ENCODE measurements at regions not wholly inside any gene's neighbourhood (a gene's known extent, or its start where the extent isn't known, plus 50 kb on each side); places are given as distances from the start of the nearest gene placed in this dataset.

DNA sequence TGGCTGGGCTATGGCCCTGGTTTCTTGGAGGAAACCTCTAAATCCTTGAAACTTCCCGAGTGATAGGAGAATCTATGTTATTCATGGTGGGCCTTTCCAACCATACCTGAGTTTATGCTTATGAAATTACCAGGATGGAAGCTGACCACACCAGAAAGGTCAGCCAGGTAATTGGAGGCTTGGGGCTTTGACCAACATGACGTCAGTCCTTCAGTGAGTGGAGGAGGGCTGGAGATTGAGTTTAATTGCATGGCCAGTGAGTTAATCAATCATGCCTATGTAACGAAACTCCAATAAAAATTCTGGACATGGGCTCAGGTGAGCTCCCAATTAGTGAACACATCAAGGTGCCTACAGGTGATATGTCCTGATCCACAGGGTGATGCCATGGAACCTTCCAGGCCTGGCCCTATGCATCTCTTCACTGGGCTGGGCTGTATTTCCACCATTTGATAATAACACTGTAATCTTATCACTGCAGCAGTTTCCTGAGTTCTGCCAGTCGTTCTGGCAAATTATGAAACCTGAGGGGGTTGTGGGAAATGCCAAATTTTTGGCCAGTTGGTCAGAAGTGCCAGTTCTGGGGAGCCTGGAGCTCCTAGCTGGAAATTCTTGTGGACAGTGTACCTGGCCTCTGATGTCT lies 106.5 kb downstream of the CDH26 start:
- no peak for DNase-seq (ENCODE audit: low read depth)

DNA sequence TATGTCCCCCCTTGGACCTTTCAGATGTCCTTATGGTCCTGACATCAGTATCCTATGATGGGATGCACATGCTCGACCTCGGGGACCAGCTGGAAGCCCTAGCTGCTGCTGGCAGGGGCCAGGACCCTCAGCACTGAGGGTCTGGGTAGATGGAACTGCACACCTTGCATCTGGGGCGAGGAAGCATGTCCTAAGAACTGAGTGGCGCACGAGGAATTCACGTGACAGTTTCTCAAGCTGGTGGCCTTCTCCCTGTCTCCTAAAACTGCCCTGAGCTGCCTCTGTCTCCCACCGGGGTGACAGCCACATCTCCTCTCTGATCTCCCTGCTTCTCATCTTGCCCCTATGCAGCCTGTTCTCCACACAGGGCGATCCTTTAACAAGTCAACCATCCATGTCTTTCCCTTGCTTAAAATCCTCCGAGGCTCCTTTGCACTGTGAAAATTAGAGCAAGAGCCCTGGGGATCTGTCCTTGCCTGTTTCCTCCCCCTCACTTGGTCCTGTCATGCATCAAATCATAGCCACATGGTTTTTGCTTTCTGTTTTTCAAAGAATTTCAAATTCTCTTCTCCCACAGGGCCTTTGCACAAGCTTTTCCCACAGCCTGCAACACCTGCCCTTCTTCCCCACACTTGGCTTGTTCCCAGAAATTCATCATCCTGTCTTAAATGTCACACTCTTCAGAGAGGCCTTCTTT lies 107.7 kb downstream of the CDH26 start:
- DNase-seq (ENCODE audit: low read depth), result no peak

DNA sequence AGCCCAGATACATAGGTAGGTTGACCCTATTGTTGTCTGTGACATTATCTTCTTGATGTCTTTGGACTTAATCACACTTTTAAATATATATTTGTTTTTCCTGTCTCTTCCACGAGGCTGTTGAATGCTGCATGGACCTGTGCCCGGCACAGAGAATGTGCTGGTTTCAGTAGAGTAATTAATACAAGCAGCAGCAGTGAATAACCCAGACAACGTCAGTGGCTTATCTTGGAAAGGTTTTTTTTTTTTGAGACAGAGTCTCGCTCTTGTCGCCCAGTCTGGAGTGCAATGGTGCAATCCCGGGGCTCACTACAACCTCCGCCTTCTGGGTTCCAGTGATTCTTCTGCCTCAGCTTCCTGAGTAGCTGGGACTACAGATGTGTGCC lies 108.2 kb downstream of the CDH26 start:
- DNase-seq (ENCODE audit: low read depth), result no peak

DNA sequence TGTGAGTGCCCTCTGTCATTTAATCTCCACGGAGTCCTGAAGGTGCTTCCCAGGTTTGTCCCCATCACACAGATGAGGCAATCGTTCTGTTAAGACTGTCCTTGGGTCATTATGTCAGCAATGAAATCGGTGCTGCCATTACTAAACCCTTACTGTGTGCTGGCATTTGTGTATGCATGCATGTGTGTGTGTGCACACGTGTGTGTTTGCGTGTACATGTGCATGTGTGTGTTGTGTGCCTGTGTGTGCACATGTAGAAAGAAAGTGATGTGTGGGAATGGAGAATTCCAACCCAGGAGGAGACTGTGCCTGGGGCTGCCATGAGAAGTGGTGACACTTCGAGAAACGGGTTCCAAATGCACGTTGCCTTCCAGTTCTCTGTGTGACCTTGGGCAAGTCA lies 110.3 kb downstream of the CDH26 start:
- DNase-seq (ENCODE audit: low read depth), result no peak

DNA sequence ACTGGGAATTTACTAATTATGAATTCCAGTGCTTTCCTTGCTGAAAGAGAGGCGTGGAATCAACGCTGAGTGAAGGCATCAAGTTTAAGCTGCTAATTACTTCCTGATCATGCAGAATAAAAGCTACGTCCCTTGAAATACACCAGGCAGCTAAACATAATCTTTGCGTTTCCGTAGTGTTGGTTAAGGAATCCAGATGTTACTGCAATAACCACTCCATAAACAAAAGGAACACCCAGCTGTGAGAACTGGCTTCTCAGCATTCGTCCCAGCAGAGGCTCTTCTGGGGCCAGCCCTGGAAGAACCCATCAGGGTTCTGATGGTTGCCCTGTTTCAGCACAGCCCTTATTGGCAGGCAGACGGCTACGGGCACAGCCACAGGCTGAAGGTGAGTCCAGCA lies 111.4 kb downstream of the CDH26 start:
- DNase-seq (ENCODE audit: low read depth), result no peak

DNA sequence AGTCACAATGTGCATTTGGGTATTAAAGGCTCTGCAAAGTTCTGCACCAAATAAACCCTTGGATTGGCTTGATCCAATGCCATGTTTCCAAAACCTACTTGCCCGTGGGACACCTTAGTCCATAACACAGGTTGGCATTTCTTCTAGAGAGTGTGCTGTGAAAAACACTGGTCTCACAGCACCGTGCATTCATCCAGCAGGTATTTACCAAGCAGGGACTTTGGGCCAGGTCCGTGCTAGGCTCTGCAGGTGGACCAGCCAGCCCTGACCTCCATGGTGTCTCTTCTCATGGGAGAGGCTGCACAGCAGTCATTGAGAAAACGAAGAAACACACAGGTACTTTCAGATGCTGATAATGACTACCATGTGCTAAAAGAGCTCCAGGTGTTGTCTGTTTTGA lies 112.6 kb downstream of the CDH26 start:
- no peak for DNase-seq (ENCODE audit: low read depth)

- DNase-seq (ENCODE audit: low read depth), result peak; percentile 21
Observed at GRCh38 chr20:60071965-60072364, 113.7 kb downstream of the CDH26 start.

GRCh38 chr20:60073086-60073485 lies 114.9 kb downstream of the CDH26 start:
- DNase-seq (ENCODE audit: low read depth), result no peak

DNA sequence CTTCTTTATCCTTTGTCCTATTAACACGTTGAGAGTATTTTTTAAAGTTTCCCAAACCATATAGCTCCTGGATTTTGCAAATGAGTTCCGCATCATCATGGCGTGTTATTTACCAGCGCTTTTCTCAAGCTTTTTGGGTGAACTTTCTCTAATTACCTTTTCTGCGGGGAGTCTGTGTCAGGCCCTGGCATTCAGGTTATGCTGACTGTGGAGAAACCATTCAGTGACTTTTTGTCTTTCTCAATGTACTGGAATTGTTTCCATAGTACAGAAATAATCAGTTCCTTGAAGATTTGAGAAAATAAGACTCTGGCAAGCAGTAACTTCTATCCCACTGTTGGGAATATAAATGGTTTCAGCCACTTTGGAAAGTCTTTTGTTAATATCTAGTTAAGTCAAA lies 115.3 kb downstream of the CDH26 start:
- DNase-seq (ENCODE audit: low read depth), result no peak

DNA sequence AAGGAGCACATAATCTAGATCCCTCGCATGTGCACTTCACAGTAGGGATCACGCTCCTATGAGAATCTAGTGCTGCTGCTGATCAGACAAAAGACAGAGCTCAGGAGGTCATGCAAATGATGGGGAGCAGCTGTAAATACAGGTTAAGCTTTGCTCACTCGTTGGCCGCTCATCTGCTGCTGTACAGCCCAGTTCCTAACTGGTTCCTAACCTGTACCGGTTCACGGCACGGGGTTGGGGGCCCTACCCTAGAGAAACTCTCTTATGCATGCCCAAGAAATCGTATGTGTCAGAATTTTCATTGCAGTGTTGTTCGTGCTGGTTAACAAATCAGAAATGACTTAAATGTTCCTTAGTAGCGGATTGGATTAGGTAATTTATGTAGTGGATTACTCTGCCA lies 116.1 kb downstream of the CDH26 start:
- no peak for DNase-seq (ENCODE audit: low read depth)

- no peak for DNase-seq (ENCODE audit: low read depth)
Observed at GRCh38 chr20:60078351-60079250, 120.4 kb downstream of the CDH26 start.

- no peak for DNase-seq (ENCODE audit: low read depth)
Observed at GRCh38 chr20:60080401-60080800, 122.2 kb downstream of the CDH26 start.

DNA sequence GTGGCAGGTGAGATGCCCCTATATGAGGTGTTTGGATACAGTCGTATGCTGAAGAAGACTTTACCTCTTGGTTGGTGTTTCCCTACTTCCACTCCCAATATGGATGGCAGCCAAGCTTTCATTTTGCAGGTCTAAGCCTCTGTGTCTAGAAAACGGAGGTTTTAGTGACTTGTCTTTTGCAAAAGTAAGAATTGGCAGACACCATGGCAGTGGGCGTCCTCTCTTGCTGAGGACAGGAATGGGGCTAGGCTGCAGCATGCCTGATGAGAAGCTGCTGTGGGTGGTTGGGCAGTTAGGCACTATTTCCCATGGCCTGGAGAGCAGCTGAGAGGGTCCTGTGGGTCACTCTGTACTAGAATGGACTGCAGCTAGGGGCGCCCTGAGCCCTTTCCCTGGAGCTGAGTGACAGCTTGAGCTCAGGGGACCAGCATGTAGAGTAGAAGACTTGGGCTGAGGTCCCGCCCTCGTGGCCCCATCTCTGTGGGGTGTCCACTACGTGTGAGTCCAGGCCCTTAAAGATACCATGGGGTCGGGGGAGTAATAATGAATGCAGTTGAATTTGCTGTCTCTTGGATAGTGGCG lies 127.4 kb downstream of the CDH26 start:
- DNase-seq (ENCODE audit: low read depth), result no peak

DNA sequence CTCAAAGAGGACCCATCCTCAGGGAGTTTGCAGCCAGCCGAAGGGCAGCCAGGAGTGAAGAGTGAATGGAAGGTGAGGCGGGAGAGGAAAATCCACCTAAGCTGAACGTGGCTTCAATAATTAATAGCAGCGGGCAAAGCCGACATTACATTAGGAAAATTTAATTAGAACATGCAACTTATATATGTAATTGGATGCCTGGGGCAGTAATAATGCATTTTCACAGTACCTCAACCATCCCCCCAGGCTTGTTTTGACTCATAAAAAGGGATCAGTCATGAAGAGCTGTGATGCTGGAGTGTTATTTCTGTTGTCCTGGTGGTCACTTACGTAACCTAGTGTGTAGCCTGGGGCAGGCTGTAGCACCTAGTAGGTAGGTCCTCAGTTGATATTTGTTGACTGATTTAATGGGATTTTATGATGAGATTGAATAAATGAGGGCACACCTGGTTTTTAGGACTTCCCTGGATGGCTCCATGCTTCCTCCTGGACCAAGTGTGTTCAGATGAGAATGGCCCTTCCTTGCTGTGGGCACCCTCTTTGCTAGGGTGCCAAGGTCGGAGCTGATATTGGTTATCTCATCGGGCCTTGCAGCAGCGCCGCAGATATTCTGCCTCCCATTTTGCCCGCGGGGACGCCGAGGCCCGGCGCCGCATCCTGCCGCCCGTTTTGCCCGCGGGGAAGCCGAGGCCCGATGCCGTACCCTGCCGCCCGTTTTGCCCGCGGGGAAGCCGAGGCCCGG lies 128.8 kb downstream of the CDH26 start:
- peak; percentile 25 for DNase-seq (ENCODE audit: low read depth)

DNA sequence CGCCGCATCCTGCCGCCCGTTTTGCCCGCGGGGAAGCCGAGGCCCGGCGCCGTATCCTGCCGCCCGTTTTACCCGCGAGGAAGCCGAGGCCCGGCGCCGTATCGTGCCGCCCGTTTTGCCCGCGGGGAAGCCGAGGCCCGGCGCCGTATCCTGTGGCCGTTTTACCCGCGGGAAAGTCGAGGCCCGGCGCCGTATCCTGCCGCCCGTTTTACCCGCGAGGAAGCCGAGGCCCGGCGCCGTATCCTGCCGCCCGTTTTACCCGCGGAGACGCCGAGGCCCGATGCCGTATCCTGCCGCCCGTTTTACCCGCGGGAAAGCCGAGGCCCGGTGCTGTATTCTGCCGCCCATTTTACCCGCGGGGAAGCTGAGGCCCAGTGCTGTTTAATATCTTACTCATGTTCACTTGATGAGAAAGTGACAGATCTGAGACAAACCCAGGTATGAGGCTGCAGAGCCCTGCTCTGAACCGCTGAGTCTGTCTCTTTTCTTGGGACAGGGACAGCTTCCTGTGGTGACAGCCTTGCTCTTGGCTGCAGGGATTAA lies 129.4 kb downstream of the CDH26 start:
- no peak for DNase-seq (ENCODE audit: low read depth)

DNA sequence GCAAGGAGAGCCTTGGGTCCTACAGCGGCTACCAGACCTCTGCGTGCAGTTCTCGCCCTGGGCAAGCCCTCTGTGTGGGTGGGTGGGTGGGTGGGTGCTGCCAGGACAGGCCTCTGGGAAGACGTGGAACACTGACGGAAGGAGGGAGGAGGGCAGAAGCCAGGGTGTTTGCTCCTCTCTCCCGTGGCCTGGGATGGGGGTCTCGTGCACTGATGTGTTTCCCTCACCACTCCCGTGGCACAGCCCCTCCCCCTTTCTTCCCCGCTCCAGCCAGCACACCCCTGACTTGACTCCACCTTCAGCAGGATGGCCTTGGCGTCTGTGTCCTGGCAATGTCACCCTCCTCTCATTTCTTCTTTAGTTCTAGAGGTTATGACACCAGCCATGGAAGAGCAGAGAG lies 130.0 kb downstream of the CDH26 start:
- no peak for DNase-seq (ENCODE audit: low read depth)

DNA sequence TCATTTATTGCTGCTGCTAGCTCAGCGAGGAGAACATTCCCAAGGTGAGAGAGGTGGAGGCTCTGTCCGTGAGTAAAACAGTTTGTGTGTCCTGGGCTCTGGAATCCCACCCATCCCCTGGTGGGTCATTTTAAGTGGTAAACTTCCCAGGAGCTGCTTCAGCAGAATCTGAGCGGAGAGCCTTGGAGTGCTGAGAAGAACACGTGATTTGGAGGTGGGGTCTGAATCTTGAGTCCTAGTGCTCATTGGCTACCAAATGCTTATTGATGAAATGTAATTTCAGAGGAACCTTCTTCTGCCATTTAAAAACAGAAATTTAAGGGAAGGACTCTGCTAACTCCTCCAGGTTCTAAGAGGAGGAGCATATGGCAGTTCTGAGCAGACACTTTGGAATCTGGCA lies 132.4 kb downstream of the CDH26 start:
- no peak for DNase-seq (ENCODE audit: low read depth)

DNA sequence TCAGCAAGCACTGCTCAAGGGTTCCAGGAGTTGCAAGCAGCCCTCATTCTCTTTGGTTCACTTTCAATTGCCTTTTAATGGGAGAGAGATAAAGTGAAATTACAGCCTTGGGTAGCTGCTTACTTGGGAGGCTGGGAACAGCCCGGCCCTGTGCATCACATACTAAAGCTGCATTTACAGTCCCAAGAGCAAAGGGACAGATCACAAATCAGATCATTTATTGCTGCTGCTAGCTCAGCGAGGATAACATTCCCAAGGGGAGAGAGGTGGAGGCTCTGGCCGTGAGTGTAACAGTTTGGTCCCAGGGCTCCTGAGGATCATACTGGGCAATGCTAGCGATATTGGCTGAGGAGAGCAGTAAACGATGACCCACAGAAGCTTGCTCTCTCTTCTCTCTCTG lies 133.1 kb downstream of the CDH26 start:
- DNase-seq (ENCODE audit: low read depth), result no peak

DNA sequence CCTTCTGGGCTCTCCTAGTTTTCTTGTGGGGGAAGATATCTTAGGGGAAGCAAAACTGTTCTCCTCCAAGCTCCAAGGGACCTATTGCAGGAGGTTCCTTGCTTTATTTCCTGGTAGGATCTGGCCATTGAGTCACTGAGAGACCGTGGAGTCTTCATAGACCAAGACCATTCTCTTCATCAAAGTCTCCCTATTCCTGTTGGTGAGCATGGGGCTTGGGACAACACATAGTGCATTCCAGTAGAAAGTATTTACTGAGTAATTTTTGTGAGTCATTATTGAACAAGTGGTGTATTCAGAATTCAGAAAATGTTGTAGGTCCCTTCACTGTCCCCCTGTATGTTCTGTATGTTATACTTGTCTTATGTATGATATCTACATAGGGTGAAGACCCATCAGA lies 133.6 kb downstream of the CDH26 start:
- DNase-seq (ENCODE audit: low read depth), result no peak

DNA sequence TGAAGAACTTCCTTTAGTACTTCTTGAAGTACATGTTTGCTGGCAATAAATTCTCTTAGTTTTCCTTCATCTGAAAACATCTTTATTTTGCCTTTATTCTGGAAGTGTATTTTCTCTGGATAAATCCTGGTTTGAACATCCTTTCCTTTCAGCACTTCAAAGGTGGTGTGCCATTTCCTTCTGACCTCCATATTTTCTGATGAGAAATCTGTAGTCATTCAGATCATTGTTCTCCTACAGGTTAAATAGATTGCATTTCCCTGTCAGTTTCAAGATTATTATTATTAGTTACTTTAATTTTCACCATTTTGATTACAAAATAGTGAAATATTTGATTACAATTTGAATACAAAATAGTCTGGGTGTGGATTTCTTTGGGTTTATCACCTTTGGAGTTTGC lies 134.5 kb downstream of the CDH26 start:
- no peak for DNase-seq (ENCODE audit: low read depth)

- no peak for DNase-seq (ENCODE audit: low read depth)
Observed at GRCh38 chr20:60095456-60095855, 137.2 kb downstream of the CDH26 start.

DNA sequence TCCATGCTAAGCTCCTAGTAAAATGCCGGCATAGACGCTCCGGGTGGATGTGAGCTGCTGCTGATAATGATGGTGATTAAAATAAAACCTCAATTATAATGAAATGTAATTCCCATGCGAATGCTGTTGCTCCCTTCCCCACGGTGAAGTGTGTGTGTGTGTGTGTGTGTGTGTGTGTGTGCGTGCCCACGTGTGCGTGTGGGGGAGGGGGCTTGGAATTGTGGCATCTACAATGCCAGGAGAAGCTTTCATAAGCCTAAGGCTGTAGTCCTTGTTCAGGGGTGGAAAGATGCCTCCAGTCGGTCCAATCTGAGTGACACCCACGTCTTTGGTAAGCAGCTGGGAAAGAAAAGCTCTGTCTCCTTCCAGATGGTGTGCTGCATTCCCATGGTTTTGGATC lies 137.9 kb downstream of the CDH26 start:
- DNase-seq (ENCODE audit: low read depth), result no peak

Data from Daoy (cell line).